ENCODE measurements at regions not wholly inside any gene's neighbourhood (a gene's known extent, or its start where the extent isn't known, plus 50 kb on each side); places are given as distances from the start of the nearest gene placed in this dataset.

DNA sequence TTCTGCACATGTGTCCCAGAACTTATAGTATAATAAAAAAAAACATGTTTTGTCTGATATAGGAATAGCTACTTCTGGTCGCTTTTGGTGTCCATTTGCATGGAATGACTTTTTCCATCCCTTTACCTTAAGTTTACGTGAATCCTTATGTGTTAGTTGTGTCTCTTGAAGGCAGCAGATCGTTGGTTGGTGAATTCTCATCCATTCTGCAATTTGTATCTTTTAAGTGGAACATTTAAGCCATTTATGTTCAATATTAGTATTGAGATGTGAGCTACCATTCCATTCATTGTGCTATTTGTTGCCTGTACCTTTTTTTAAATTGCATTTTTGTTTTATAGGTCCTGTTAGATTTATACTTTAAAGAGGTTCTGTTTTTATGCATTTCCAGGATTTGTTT, 55.1 kb upstream of the PHIP start:
- TF ChIP-seq RARB (CRISPR knock-in tag; IDR thresholded peaks at IDR 0.05), result no peak
- no peak for TF ChIP-seq RCOR1 (IDR thresholded peaks at IDR 0.05; ENCODE audit: low read depth, low read length)
- TF ChIP-seq POLR2A (IDR thresholded peaks at IDR 0.05; ENCODE audit: low read length), result no peak
- TF ChIP-seq, protein P1, sequence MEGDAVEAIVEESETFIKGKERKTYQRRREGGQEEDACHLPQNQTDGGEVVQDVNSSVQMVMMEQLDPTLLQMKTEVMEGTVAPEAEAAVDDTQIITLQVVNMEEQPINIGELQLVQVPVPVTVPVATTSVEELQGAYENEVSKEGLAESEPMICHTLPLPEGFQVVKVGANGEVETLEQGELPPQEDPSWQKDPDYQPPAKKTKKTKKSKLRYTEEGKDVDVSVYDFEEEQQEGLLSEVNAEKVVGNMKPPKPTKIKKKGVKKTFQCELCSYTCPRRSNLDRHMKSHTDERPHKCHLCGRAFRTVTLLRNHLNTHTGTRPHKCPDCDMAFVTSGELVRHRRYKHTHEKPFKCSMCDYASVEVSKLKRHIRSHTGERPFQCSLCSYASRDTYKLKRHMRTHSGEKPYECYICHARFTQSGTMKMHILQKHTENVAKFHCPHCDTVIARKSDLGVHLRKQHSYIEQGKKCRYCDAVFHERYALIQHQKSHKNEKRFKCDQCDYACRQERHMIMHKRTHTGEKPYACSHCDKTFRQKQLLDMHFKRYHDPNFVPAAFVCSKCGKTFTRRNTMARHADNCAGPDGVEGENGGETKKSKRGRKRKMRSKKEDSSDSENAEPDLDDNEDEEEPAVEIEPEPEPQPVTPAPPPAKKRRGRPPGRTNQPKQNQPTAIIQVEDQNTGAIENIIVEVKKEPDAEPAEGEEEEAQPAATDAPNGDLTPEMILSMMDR (IDR thresholded peaks at IDR 0.05), result no peak
- TF ChIP-seq ESRRA (IDR thresholded peaks at IDR 0.05; ENCODE audit: borderline replicate concordance, low read length), result no peak
- TF ChIP-seq NPAS2 (CRISPR knock-in tag; IDR thresholded peaks at IDR 0.05; ENCODE audit: borderline replicate concordance), result no peak
- TF ChIP-seq MYC (IDR thresholded peaks at IDR 0.05; ENCODE audit: borderline replicate concordance, low read length), result no peak
- TF ChIP-seq GATA3 (IDR thresholded peaks at IDR 0.05; ENCODE audit: borderline replicate concordance), result no peak

Data from A549 (cell line).